ENCODE measurements at regions not wholly inside any gene's neighbourhood (a gene's known extent, or its start where the extent isn't known, plus 50 kb on each side); places are given as distances from the start of the nearest gene placed in this dataset.

GRCh38 chr22:48083502-48083901 is 1321.1 kb downstream of the TBC1D22A start:
- TF ChIP-seq ZNF565 (CRISPR knock-in tag; conservative IDR thresholded peaks at IDR 0.05; ENCODE audit: low read depth) = no peak
- TF ChIP-seq ISL1 (CRISPR knock-in tag; IDR thresholded peaks at IDR 0.05) = no peak
- no peak for TF ChIP-seq TSHZ2 (CRISPR knock-in tag; IDR thresholded peaks at IDR 0.05)
- TF ChIP-seq ESRRG (CRISPR knock-in tag; IDR thresholded peaks at IDR 0.05) = no peak

Measured in SK-N-SH treated with all-trans-retinoic acid at 6 μM for 48 hours (cell line).